ENCODE measurements at regions not wholly inside any gene's neighbourhood (a gene's known extent, or its start where the extent isn't known, plus 50 kb on each side); places are given as distances from the start of the nearest gene placed in this dataset.

- TF ChIP-seq BRCA1 (IDR thresholded peaks at IDR 0.05; ENCODE audit: low read depth, low read length) (no peak), SP4 (IDR thresholded peaks at IDR 0.05; ENCODE audit: low read length) (no peak), GABPA (IDR thresholded peaks at IDR 0.05; ENCODE audit: borderline replicate concordance, insufficient read depth, low read length) (no peak)
Observed at GRCh38 chr3:29181149-29181780, 99.6 kb upstream of the RBMS3 start (continued).

Measured in H1 (cell line).